Neural cell (in vitro differentiated cells): ENCODE measurements at regions not wholly inside any gene's neighbourhood (a gene's known extent, or its start where the extent isn't known, plus 50 kb on each side); places are given as distances from the start of the nearest gene placed in this dataset.

Experiments used
- H2AFZ ChIP-seq: fragments of 200-600, 300-800 bp; sonication (generic), shearing (Covaris generic); 2 replicates; pipeline ENCODE4 v1.6.0; 2014; ENCODE audit warnings: low read depth, mild to moderate bottlenecking, antibody characterized with exemption, low read length, moderate library complexity
- H3F3A ChIP-seq: fragments of 200-600 bp; shearing (Covaris generic); 2 replicates; pipeline ENCODE4 v1.6.1; 2016; ENCODE audit warnings: mild to moderate bottlenecking, moderate library complexity, mixed read lengths, antibody characterized with exemption, low read length; ENCODE audit not compliant: insufficient read depth, poor library complexity, severe bottlenecking
- H3K27ac ChIP-seq: fragments of 200-600, 300-800 bp; sonication (generic), shearing (Covaris generic); 2 replicates; pipeline ENCODE4 v1.5.1; 2014; ENCODE audit warnings: mild to moderate bottlenecking, low read length, moderate library complexity
- H3K27me3 ChIP-seq: fragments of 300-800, 200-600 bp; sonication (generic), shearing (Covaris generic); 2 replicates; pipeline ENCODE4 v1.6.0; 2014; ENCODE audit warnings: mild to moderate bottlenecking, low read depth, low read length, moderate library complexity; ENCODE audit not compliant: insufficient read depth
- H3K36me3 ChIP-seq: fragments of 300-800, 200-600 bp; sonication (generic), shearing (Covaris generic); 2 replicates; pipeline ENCODE4 v1.5.1; 2014; ENCODE audit warnings: mild to moderate bottlenecking, antibody characterized with exemption, low read length, moderate library complexity; ENCODE audit not compliant: insufficient read depth
- H3K4me2 ChIP-seq: fragments of 300-800, 200-600 bp; sonication (generic), shearing (Covaris generic); 2 replicates; pipeline ENCODE4 v1.6.0; 2014; ENCODE audit warnings: mild to moderate bottlenecking, low read length
- H3K4me3 ChIP-seq: fragments of 300-800, 200-600 bp; sonication (generic), shearing (Covaris generic); 2 replicates; pipeline ENCODE4 v1.5.1; 2014; ENCODE audit warnings: mild to moderate bottlenecking, low read length, moderate library complexity
- H3K79me2 ChIP-seq: fragments of 200-600 bp; shearing (Covaris generic); replicated peaks from 2 replicates; pipeline ENCODE4 v1.6.0; 2014; ENCODE audit warnings: mild to moderate bottlenecking, low read length, moderate library complexity; ENCODE audit not compliant: insufficient read depth
- H3K9ac ChIP-seq: fragments of 300-800, 200-600 bp; sonication (generic), shearing (Covaris generic); 2 replicates; pipeline ENCODE4 v1.6.1; 2016; ENCODE audit warnings: mild to moderate bottlenecking, low read length, mixed read lengths
- H3K9me2 ChIP-seq: fragments of 200-600 bp; shearing (Covaris generic); 2 replicates; pipeline ENCODE4 v1.6.1; 2016; ENCODE audit warnings: mild to moderate bottlenecking, low read length, mixed read lengths; ENCODE audit not compliant: insufficient read depth
- H3K9me3 ChIP-seq: fragments of 200-600, 300-800 bp; sonication (generic), shearing (Covaris generic); 2 replicates; pipeline ENCODE4 v1.6.1; 2016; ENCODE audit warnings: mild to moderate bottlenecking, mixed run types, low read length, moderate library complexity, mixed read lengths
- H4K20me1 ChIP-seq: fragments of 200-600 bp; shearing (Covaris generic); 2 replicates; pipeline ENCODE4 v1.6.1; 2016; ENCODE audit warnings: mild to moderate bottlenecking, mixed run types; ENCODE audit not compliant: insufficient read depth
- CTCF ChIP-seq: fragments of 450-650 bp; IDR thresholded peaks from 2 replicates; pipeline ENCODE4 v1.5.1; 2014; ENCODE audit warnings: antibody characterized with exemption, mild to moderate bottlenecking, moderate library complexity; ENCODE audit not compliant: poor library complexity, severe bottlenecking
- EP300 ChIP-seq: fragments of 450-650 bp; conservative IDR thresholded peaks from 2 replicates; pipeline ENCODE4 v1.6.1; 2014; ENCODE audit warnings: antibody characterized with exemption, mild to moderate bottlenecking, moderate library complexity; ENCODE audit not compliant: poor library complexity, severe bottlenecking
- EZH2 ChIP-seq: fragments of 200-600, 300-800 bp; shearing (Covaris generic), sonication (generic); IDR thresholded peaks from 2 replicates; pipeline ENCODE4 v1.6.1; 2014; ENCODE audit warnings: antibody characterized with exemption, low read length, borderline replicate concordance, mild to moderate bottlenecking; ENCODE audit not compliant: insufficient read depth, poor library complexity, severe bottlenecking
- MXI1 ChIP-seq: fragments of 450-650 bp; conservative IDR thresholded peaks from 2 replicates; pipeline ENCODE4 v1.6.1; 2014; ENCODE audit warnings: antibody characterized with exemption, mild to moderate bottlenecking; ENCODE audit not compliant: poor library complexity, severe bottlenecking
- POLR2AphosphoS5 ChIP-seq: IDR thresholded peaks from 2 replicates; pipeline ENCODE4 v1.6.1; 2012
- RAD21 ChIP-seq: fragments of 450-650 bp; conservative IDR thresholded peaks from 2 replicates; pipeline ENCODE4 v1.6.1; 2014; ENCODE audit warnings: antibody characterized with exemption, mild to moderate bottlenecking, moderate library complexity
- REST ChIP-seq: IDR thresholded peaks from 2 replicates; pipeline ENCODE4 v1.6.1; 2012; ENCODE audit warnings: borderline replicate concordance
- SMC3 ChIP-seq: fragments of 450-650 bp; conservative IDR thresholded peaks from 2 replicates; pipeline ENCODE4 v1.6.1; 2014; ENCODE audit warnings: antibody characterized with exemption, mild to moderate bottlenecking, moderate library complexity; ENCODE audit not compliant: poor library complexity
- TAF1 ChIP-seq: IDR thresholded peaks from 2 replicates; pipeline ENCODE4 v1.6.1; 2012; ENCODE audit warnings: low read depth

- no peaks in the 10 kb centered on the region for H3K79me2 ChIP-seq
- H3K36me3 ChIP-seq = no peaks in the 10 kb centered on the region
- no peak overlapping the region for H3K27ac ChIP-seq
- no peaks in the 10 kb centered on the region for H3K9me3 ChIP-seq
- TF ChIP-seq CTCF (no peak), TAF1 (no peak), MXI1 (no peak), RAD21 (no peak), EP300 (no peak), EZH2 (no peak), REST (no peak), SMC3 (no peak), POLR2AphosphoS5 (no peak)
- H3K4me3 ChIP-seq = no peak overlapping the region
- no peaks in the 10 kb centered on the region for H4K20me1 ChIP-seq
- no peaks in the 10 kb centered on the region for H3K27me3 ChIP-seq
- H2AFZ ChIP-seq = no peak overlapping the region
- H3F3A ChIP-seq = no peaks in the 10 kb centered on the region
- no peaks in the 10 kb centered on the region for H3K9me2 ChIP-seq
- H3K4me2 ChIP-seq = no peak overlapping the region
- no peak overlapping the region for H3K9ac ChIP-seq
Observed at GRCh38 chr2:39609917-39610316, 55.8 kb upstream of the TMEM178A start.

- H3K4me2 ChIP-seq = no peak overlapping the region
- no peaks in the 10 kb centered on the region for H3F3A ChIP-seq
- H3K4me3 ChIP-seq = no peak overlapping the region
- H3K27ac ChIP-seq = no peak overlapping the region
- H3K36me3 ChIP-seq = no peaks in the 10 kb centered on the region
- H3K9me3 ChIP-seq = no peaks in the 10 kb centered on the region
- H3K27me3 ChIP-seq = no peaks in the 10 kb centered on the region
- H4K20me1 ChIP-seq = no peaks in the 10 kb centered on the region
- TF ChIP-seq EP300 = no peak
- TF ChIP-seq MXI1 = no peak
- TF ChIP-seq RAD21 = no peak
- TF ChIP-seq POLR2AphosphoS5 = no peak
- TF ChIP-seq REST = no peak
- no peak for TF ChIP-seq EZH2
- TF ChIP-seq SMC3 = no peak
- no peak for TF ChIP-seq TAF1
- no peak for TF ChIP-seq CTCF
- no peak overlapping the region for H2AFZ ChIP-seq
- no peaks in the 10 kb centered on the region for H3K79me2 ChIP-seq
- no peaks in the 10 kb centered on the region for H3K9me2 ChIP-seq
- no peak overlapping the region for H3K9ac ChIP-seq
Observed at GRCh38 chr2:39615675-39616074, 50.0 kb upstream of the TMEM178A start.
